HG03571 (cell line): ENCODE measurements at regions not wholly inside any gene's neighbourhood (a gene's known extent, or its start where the extent isn't known, plus 50 kb on each side); places are given as distances from the start of the nearest gene placed in this dataset.
"Not testable (repeated sequence)": the region's sequence is repeated elsewhere in the genome, so short reads cannot be mapped to it uniquely, and the experiment has no call there.

ENCODE experiments used
- ATAC-seq: cut with Tn5 transposase; IDR thresholded peaks from one replicate; pipeline ENCODE4 v1.9.1; 2021; ENCODE audit not compliant: unreplicated experiment

DNA sequence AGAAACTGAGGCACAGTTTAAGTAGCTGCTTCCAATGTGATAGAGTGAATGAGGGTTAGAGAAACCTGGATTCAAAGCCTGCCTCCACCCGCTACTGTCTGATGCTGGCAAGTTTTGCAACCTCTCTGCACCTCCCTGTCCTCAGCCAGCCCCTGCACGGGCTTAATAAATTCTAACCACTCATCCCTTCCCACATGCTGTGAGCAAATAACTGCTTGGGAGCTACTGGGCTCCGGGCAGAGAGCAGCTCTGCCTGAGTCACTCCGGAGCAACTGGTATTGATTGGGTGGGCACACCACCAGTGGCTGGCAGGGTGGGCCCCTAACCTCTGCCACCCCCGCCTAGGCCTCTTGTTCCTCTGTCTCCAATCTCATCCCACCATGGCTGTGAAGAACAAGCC, 104.3 kb upstream of the SYT13 start:
- no peak for ATAC-seq

DNA sequence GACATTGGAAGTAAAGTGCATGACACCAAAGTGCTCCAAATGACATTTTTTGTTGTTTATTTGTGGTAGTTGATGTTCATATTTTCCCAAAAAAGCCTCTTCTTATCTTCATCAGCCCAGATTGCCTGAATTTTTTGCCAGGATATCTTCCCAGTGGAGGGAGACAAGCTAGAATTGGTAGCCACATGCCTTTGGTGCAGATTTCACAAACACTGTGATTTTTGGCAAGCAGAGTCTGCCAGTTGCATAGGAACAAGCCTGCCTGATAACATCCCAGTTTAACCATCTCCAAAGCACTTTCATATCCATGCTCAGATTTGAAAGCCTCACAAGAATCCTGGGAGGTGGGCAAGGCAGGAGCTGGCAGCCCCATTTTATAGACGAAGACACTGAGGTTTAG, 102.3 kb upstream of the SYT13 start:
- no peak for ATAC-seq

DNA sequence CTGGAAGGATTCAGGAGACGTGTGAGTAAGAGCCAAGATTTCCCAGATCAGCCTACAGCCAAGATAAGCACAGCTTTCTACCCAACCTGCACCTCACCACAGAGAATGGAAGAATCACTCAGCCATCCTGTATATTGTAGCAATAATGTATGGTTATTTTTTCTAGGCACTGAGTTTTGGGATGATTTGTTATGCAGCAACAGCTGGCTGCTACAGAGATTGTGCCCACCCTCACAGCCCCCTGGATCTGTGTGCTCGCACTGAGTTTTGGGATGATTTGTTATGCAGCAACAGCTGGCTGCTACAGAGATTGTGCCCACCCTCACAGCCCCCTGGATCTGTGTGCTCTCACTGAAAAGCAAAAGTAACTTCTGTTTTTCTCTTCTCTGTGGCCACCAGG, 101.7 kb upstream of the SYT13 start:
- ATAC-seq: not testable (repeated sequence)

DNA sequence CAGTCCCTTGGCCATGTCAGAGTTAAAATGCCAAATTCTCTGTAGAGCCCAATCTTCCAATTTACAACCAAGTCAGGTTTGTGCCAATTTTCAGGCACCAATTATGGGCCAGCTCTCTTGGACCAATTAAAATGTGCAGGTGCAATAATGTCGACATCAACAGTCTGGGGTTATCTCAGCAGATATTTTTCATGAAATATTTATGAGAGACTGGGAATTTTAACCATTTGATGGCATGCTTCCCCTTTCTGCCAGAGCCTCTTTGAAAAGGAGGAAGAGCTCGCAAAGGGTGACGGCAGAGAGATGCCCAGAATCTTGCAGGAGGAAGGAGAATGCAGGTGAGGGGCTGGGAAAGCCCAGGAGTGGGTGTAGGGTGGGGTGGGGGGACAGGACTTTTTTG, 100.8 kb upstream of the SYT13 start:
- no peak for ATAC-seq

DNA sequence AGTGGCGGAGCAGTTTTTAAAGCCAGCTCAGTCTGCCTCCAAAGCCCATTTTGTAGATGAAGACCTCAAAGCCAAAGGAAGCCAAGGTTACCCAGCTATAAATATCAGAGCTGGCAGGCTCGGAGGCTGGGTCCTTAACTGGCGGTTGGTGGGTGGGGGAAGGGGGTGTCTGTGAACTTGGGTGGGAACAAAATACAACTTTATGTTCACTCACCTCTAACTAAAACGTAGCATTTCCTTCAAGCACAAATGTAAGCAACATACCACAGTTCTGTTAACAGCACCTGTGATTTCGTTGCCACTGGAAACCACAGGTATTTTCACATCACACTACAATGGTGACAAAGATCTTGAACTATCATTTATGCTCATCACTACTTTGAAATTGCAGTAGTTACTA, 99.7 kb upstream of the SYT13 start:
- ATAC-seq: no peak

DNA sequence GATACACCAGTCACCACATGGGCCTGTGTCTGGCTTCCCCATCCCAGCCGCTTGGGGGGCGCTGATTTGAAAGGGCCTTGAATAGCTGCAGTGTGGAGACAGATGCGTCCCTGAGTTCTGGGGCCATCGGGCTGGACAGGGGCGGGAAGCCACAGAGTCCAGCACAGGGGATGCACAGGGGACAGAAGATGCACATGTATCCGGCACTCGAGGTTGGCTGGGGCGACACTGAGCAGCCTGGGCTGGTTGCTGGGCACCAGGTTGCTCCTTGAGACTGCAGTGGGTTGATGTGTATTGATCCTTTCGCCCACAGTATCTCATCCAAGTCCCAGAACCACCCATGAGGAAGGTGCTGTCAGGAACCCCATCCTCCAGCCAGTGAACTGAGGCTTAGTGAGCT, 99.3 kb upstream of the SYT13 start:
- no peak for ATAC-seq

DNA sequence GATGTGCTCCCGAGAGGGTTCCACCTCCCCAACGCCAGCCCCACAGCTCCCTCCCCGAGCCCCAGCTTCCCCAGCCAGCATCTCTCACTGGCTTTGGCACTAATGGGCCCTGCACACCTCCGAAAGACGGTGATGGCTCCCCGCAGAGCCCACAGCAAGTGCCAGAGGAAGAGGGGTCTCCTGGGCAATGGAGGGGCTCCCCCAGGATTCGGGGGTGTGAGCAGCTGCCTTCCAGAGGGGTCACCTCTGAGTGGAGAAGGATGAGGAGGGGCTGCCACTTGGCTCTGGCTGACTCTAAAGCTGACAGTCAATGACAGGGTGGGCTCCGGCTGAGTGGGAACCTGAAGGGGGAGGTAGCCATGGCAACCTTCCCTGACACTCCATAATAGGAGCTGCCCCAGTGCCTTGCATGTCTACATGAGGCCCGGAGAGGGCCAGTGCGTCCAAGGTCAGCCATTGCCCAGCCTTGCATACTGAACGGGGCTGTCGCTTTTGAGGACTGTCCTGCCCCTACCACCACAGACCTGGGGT, 98.6 kb upstream of the SYT13 start:
- no peak for ATAC-seq

DNA sequence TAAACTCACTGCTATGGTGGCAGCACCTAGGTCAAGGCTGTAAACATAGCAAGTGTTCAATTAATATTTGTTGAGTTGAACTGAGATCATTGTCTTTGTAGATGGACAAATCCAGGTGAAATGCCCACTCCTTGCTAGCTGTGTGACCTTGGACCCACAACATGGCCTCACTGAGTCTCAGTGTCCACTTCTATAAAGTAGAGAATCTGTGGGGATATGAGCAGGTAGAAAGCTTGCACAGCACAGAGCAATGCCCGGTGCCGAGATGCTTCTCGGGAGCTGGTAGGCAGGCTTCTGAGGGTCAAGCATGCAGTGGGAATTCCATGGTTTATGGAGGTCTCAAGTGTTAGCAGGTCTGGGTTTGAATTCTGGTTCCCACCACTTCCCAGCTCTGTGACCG, 97.9 kb upstream of the SYT13 start:
- ATAC-seq: no peak

DNA sequence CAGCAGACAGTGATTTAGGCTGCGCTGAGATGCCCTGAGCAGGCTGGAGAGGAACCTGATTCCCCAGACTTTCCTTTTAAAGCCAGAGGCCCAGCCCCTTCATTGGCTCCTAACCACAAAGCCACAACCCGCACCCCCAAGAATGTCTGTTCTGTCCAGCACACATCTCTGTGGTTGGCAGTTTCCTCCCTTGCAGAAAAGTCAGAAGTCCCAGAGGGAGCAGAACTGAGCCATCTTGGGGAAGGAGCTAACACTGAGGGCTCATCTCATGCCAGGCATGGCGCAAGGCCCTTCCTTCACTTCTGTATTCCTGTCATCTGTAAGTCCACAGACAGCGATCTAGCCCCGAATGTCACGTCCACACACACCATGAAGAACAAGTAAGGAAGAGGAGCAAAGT, 97.1 kb upstream of the SYT13 start:
- no peak for ATAC-seq

DNA sequence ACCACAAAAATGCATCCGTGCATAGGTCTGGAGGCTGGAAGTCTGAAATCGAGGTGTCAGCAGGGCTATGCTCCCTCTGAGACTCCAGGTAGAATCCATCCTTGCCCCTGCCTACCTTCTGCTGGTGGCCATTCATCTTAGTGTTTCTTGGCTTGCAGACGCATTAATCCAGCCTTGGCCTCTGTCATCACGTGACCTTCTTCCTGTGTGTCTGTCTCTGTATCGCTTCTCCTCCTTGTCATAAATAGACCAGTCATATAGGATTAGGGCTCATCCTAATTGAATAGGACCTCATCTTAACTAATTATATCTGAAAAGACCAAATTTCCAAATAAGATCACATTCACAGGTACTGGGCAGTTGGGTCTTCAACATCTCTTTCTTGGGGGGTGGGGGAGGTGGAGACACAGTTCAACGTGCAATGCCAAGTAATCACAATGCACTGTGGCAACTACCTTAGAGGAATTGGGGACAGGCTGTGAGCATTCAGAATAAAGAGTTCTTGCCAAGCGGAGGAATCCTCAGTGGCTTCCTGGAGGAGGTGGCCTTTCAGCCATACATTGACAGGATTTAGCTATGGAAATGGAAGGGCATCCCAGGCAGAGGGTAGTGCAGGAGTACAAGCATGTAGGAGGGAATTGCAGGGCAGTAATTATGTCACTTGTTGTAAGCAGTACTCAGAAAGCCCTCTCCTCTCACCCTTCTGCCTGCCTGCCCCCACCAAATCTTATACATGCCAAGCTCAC, 96.2 kb upstream of the SYT13 start:
- no peak for ATAC-seq

DNA sequence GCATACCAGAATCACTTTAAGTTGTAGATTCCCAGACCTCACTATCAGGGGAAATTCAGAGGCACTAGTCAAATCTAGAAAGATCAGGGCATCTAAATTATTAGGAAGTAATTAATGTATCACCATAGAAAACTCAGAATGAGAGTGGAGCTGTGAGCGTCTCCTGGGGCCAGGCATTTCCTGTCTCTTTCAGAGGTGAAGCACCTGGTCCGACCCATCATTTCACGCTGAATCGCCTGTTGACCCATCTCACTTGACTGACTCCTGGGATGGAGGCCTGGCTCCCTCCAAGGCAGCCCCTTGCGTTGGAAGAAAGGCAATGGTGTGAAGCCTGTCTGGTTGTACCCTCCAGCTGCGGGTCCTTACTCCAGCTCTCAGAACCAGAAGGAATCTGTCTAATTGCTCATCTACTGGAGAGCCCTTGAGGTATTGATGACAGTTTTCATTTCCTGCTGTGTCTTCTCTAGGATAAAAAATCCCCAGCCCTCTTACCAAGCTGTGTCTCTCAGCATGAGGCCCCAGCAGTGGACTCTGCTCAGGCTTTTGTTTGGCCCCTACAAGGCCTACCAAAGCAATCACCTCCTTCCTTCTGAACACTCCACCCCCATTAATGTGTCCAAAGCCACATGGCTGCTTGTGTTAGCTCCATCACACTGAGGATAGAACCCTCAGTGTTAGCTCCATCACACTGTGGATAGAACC, 93.2 kb upstream of the SYT13 start:
- peak; percentile 56 for ATAC-seq

DNA sequence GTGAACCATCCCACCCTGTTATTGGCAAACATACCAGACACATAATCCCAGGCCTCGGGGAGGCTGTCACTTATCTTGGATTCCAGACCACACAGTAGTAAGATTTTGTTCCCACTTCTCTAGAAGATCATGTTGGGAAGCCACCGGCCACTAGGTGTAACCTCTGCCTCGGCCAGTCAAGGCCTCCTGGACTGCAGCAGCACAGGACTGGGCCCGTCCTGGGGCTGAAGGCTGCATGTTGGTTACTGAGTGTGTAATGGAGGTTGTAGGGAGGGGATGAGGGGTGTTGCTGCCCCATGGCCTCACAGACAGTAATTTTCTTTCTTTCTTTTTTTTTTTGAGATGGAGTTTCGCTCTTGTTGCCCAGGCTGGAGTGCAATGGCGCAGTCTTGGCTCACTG, 92.4 kb upstream of the SYT13 start:
- ATAC-seq: no peak

DNA sequence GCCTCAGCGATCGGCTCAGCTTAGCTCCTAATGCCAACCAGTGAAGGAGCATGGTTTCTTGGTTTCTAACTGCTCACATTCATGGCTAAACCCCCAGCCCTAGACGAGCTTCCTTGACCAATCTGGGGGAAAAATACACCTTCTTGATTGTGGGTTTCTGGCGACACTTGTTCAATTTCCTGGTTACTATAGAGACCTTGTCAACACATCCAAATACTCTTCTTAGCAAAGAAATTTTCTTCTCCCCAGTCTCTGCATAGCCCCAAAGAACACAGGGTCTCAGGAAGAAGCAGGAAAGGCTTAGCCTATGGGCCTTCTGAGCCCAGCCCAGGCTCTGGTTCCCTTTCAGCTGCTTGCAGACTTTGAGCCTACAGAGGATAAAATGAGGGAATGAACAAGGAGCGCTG, 88.5 kb upstream of the SYT13 start:
- no peak for ATAC-seq

DNA sequence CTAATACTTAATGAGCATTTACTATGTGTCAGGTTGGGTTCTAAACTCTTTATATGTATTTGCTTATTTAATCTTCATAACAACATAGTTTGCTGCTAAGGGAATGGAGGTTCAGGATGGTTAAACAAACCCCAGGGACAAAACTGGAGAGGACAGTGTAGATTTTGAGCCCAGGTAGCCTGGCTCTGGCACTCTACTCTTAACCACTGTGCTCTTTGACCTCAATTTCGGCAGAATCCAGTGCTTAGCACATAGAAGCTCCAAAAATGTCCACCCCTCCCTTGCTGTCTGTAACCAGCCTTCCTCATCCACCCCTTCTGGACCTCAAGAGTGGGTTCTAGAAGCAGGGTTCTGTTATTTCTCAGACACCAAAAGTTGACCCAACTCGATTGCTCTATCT, 88.0 kb upstream of the SYT13 start:
- ATAC-seq: no peak

DNA sequence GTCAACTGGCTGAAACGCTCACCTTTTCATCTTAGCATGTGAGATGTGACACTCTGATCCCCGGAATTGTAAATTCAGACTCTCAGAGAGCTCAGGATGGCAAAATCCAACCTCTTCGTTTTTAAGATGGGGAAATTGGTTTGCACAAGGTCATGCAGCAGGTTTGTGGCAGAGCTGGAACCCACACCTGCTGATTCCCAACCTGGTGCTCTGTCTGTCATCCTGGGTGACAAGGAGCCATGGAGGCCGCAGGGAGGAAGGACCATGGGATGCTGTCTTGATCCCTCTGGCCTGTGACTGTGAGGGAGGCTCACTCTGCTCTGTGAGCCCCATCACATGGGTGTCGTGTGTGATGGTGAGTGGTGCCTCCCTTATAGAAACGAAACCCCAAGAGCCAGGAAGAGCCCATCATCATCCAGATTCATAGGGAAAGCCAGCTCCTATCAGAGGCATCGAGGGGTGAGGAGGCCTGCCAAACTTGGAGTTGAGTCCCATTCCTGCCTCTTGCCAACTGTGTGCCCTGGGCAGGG, 87.4 kb upstream of the SYT13 start:
- no peak for ATAC-seq

DNA sequence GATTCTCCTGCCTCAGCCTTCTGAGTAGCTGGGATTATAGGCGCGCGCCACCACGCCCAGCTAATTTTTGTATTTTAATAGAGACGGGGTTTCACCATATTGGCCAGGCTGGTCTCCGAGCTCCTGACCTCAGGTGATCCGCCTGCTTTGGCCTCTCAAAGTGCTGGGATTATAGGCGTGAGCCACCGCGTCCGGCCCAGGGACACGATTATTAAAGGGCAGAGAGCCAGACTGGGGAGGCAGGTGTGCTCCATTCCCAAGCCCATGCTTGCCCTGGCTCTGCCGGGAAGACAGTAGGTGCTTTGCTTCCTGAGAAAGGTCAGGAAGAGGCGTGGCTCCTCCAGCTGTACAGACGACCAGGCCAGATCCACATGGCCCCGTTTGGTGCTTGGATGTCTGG, 86.3 kb upstream of the SYT13 start:
- ATAC-seq: not testable (repeated sequence)

DNA sequence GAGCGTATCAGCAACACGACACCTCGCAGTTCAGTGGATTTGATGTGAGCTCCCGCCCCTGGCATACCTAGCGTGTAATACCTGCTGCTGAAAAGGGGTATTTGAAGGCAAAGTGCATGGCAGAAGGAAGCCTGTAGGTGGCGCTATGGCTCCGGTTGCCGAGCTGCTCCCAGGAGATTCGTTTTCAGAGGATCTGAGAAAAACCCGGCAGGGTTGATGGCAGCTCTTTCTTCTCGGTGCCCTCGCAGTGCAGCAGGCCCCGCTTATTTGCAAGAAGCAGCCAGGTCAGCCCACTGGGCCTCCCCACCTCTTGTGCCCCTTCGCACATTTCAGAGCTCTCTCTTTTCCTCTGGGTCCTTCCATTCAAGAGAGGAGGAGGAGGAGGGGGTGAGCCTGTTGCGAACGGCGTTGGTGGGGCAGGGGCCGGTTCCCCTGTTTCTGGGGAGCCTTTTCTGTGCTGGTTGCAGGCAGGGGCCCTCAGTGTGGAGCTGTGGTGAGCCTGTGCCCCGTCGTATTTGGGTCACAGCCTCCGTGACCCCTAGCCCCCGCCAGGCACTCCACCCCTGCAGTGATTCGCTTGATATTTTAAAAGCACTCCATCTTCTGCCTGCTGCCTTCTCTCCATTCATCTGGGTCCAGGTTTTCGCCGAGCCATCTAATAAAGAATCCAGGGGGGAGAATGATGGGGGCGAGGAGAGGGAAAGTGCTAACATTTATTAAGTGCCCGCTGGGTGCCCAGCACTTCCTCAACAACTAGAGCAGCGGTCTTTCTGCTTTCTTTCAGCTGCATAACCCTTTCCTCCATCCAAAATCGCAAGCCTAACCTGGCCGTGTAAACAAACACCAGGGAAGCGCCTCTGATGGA, 85.3 kb upstream of the SYT13 start:
- ATAC-seq: peak; percentile 58

DNA sequence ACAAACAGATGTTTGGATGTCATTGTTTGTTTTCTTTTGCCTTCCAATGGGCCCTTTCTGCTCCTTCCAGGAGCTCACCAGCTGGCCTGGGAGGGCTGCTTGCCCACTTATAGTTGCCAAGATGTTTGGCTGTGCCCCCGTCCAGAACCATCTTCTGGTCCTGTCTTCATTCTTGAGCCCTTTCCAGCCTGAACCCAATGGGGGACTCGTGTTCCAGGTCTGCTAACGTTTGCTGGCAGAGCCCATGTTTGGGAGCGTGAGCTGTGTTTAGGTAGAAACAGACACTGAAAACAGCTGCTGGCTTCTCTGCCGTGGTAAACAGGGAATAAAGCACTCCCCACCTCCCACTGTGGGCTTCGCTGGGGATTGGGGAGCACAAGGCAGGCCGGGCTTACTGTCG, 83.2 kb upstream of the SYT13 start:
- no peak for ATAC-seq

DNA sequence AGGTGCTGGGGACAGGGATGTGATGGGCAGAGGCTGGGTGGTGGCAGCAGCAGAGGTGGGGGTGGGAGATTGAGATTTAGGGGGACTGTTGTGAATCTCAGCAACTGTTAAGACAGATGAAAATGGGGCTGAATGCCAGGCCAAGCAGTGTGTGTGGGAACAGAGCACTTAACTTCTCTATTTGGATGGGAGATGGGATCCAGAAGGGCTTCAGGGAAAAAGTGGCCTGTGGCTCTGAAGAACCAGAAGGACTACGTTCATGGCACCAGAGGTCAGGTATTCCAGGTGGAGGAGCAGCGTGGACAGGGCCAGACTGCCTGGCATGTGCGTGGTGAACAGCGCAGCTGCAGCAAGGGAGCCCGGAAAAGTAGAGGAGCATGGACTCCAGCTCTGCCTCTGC, 82.6 kb upstream of the SYT13 start:
- no peak for ATAC-seq

DNA sequence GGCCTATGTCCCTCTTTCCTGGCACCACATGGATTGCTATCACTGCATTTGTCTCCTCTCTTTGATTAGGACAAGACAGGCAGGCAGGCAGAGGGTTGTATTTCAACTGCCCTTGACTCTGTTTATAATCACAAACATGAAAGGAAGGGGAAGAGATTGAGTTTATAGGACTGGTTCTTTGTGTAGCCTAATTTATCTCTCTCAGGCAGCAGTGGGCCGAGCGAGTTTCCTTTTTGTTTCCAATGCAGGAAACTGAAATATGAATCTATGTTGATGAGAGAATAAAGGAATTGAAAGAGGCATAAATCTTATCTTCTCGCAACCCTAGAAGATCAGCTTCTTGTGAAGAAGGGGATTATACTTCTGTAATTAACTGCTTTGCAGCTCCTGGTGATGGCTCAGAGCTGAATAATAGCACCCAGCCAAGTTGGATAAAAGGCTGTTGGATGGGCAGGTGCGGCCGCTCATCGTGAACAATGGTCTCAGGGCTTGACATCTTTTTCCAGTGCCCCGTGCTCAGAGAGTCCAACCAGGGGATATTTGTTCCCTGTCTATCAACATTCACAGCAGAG, 80.6 kb upstream of the SYT13 start:
- ATAC-seq: no peak
